Right lobe of liver (tissue), 4 donors: ENCODE measurements at regions not wholly inside any gene's neighbourhood (a gene's known extent, or its start where the extent isn't known, plus 50 kb on each side); places are given as distances from the start of the nearest gene placed in this dataset.

Experiments
- CTCF ChIP-seq, 4 donors: fragments of 200-600 bp in 3 of 4; fragments of 450-650 bp in 1 of 4; IDR thresholded peaks; one replicate each; pipeline versions ENCODE4 v1.5.1 to v1.8.0; 2016 to 2022; ENCODE audit warnings: antibody characterized with exemption in 4 of 4, mild to moderate bottlenecking in 2 of 4
- POLR2A ChIP-seq: fragments of 450-650 bp; IDR thresholded peaks from one replicate; pipeline ENCODE4 v1.6.1; 2017; ENCODE audit warnings: antibody characterized with exemption, mild to moderate bottlenecking
- donor health status: DM: no; HTN: no; CAD: no.
- donor health status: DM: no; HTN: no; CAD: no.
- donor health status: DM: no; HTN: yes; CAD: no.

DNA sequence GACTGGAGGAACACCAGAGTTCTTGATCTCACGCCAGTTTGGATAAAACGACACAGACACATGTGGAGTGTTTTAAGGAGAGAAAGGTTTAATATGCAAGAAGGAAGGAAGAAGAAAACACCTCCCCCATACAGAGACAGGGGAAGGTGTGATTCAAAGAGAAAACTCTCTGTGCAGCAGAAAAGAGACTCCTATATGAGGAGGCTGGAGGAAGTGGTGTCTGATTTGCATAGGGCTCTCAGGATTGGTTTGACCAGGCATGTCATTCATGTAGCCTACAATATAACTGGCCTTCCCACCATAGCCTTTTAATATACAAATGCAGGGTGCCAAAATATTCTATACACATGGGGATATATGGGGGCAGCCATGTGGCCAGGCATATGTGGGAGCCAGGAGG lies 1386.5 kb downstream of the RPIA start:
- no peak for TF ChIP-seq CTCF (IDR thresholded peaks at IDR 0.05)
- TF ChIP-seq POLR2A: no peak
